Ishikawa (cell line): ENCODE measurements at regions not wholly inside any gene's neighbourhood (a gene's known extent, or its start where the extent isn't known, plus 50 kb on each side); places are given as distances from the start of the nearest gene placed in this dataset.

Experiments
- CEBPB ChIP-seq: IDR thresholded peaks from 2 replicates; pipeline ENCODE4 v1.6.1; 2012
- CREB1 ChIP-seq: IDR thresholded peaks from 2 replicates; pipeline ENCODE4 v1.6.1; 2012; ENCODE audit warnings: low read depth
- EGR1 ChIP-seq: IDR thresholded peaks from 2 replicates; pipeline ENCODE4 v1.6.1; 2012
- EP300 ChIP-seq: IDR thresholded peaks from 2 replicates; pipeline ENCODE4 v1.6.1; 2012; ENCODE audit warnings: borderline replicate concordance
- FOXM1 ChIP-seq: IDR thresholded peaks from 2 replicates; pipeline ENCODE4 v1.6.1; 2012; ENCODE audit warnings: low read depth, borderline replicate concordance
- MAX ChIP-seq: IDR thresholded peaks from 2 replicates; pipeline ENCODE4 v1.6.1; 2012
- NFIC ChIP-seq: IDR thresholded peaks from 2 replicates; pipeline ENCODE4 v1.6.1; 2012
- RAD21 ChIP-seq: IDR thresholded peaks from 2 replicates; pipeline ENCODE4 v1.6.1; 2012; ENCODE audit warnings: low read depth
- REST ChIP-seq: IDR thresholded peaks from 2 replicates; pipeline ENCODE4 v1.6.1; 2012; ENCODE audit warnings: low read depth, mild to moderate bottlenecking
- TAF1 ChIP-seq: IDR thresholded peaks from 2 replicates; pipeline ENCODE4 v1.6.1; 2012; ENCODE audit warnings: low read depth, mild to moderate bottlenecking
- TCF12 ChIP-seq: IDR thresholded peaks from 2 replicates; pipeline ENCODE4 v1.6.1; 2012; ENCODE audit warnings: low read depth
- TEAD4 ChIP-seq: IDR thresholded peaks from 2 replicates; pipeline ENCODE4 v1.6.1; 2012
- USF1 ChIP-seq: IDR thresholded peaks from 2 replicates; pipeline ENCODE4 v1.6.1; 2012
- YY1 ChIP-seq: IDR thresholded peaks from 2 replicates; pipeline ENCODE4 v1.6.1; 2012; ENCODE audit warnings: low read depth
- ZBTB7A ChIP-seq: IDR thresholded peaks from 2 replicates; pipeline ENCODE4 v1.6.1; 2012; ENCODE audit warnings: low read depth

GRCh38 chr2:6410313-6410712 lies 455.4 kb downstream of the CMPK2 start:
- TF ChIP-seq NFIC (no peak), TEAD4 (no peak), TCF12 (no peak), RAD21 (no peak), CEBPB (no peak), USF1 (no peak), ZBTB7A (no peak), EP300 (no peak), CREB1 (no peak), MAX (no peak)

DNA sequence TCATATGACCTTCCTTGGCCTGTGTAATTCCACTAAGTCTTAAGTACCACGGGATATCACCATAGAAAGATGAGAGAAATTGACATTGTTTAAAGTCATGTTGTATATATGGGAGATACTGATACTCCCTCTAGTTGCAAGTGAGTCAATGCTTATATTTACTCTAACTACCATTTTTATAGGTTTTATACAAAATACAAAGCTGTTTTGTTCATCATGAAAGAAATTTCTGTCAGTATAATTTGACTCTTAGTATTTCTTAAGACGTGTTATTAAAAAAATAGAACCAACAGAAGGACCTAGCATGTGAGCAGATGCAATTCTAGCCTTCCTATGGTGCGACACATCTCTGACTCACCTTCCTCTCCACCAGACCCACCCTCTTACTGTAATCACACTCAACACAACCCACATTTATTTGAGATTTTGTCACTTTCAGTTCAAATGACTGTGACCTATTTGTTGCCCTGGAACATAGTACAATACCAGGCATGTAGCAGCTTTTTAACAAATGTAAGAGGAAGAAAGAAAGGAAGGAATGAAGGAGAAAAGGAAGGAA lies 453.1 kb downstream of the CMPK2 start:
- TF ChIP-seq REST (no peak), YY1 (no peak), EGR1 (no peak), RAD21 (no peak), CEBPB (no peak), TAF1 (no peak), TCF12 (no peak)

GRCh38 chr2:6417050-6417449 lies 448.7 kb downstream of the CMPK2 start:
- TF ChIP-seq REST (no peak), NFIC (no peak)

GRCh38 chr2:6418291-6418690 lies 447.4 kb downstream of the CMPK2 start:
- TF ChIP-seq EP300 (no peak), CEBPB (no peak), ZBTB7A (no peak), TEAD4 (no peak), REST (no peak), EGR1 (no peak), FOXM1 (no peak), MAX (no peak)

GRCh38 chr2:6421138-6421730 lies 444.5 kb downstream of the CMPK2 start:
- TF ChIP-seq RAD21 (no peak), NFIC (no peak), CREB1 (no peak), TEAD4 (no peak), TAF1 (no peak), YY1 (no peak), EP300 (no peak), REST (no peak), TCF12 (no peak), USF1 (no peak), FOXM1 (no peak)
